ENCODE measurements at regions not wholly inside any gene's neighbourhood (a gene's known extent, or its start where the extent isn't known, plus 50 kb on each side); places are given as distances from the start of the nearest gene placed in this dataset.

DNA sequence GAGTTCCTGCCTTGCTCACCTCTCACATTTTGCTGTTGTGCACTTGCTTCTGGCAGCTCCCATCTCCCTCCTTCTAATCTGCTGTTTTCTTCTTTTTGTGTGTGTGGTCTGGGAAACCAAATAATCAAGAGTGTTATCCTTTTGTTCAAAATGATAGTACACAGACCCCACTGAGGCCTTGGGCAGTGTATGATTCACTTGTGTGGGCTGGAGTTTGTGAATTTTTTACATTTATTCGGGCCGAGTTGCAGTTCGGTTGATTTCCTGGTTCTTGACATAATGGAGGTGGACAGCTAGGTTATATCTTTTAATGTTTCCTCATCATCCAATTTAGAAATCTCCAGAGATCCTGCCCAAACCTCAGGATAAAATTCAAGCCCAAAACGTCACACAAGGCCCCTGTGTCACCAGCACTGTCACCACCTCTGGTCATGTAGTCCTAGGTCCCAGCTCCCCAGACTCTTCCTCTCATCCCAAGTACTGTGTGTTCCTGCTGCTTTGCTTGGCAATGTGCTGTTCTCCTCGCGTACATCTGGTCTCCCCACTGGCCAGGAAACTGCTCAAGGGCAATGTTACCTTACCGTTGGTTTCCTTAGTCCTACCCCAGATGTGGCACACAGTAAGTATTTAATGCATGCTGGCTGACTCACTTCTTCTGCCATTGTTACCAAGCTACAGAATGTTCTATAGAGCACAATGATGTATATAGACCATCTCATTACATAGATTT, 55.7 kb upstream of the PHACTR2 start:
- no peak for DNase-seq (ENCODE audit: low read depth)

- DNase-seq (ENCODE audit: low read depth), result no peak
Measured at GRCh38 chr6:143621159-143621873, 56.4 kb upstream of the PHACTR2 start.

DNA sequence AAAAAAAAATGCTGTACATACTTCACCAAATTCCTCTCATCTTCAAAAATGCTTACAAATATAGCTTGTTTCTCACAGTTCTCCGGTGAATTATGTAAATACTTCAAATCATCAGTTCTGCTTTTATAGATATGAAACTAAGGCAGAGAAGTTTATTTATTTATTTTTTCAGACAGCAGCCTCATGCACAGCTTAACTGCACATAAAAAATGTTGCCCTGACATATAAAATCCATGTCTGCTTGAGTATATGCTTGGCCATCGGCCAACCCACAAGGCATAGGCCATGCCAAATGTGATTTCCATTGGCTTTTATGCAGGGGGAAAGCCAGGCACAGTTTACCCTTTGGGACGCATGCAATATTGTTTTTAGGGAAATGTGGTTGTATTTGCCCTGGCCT, 57.3 kb upstream of the PHACTR2 start:
- peak; percentile 12 for DNase-seq (ENCODE audit: low read depth)

DNA sequence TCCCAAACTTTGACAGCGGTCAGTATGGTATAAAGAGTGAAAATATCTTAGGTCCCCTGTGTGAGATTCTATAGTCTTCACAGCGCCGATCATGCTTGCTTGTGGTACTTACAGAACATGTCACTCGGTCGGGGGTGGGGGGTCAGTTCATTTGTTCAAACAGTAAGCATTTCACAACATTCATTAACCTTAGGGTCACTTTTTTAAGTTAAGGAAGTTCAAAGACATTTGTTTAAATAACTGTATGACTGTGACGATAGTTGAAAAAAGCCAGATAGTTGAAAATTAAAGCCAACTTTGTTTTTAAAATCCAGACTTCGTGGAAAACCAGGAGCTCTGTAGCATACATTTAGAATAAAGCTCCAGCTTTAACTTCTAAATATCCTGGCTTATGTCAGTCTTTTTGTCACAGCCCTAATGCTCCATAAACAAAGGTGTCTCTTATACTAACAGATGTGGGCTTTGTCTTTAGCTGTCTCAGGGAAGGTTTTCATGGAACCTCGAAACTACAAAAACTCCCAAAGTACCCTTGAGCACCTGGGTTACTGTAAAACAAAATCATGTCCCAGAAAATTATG, 57.9 kb upstream of the PHACTR2 start:
- no peak for DNase-seq (ENCODE audit: low read depth)

GRCh38 chr6:143616741-143617140, 61.0 kb upstream of the PHACTR2 start:
- DNase-seq (ENCODE audit: low read depth), result no peak

DNA sequence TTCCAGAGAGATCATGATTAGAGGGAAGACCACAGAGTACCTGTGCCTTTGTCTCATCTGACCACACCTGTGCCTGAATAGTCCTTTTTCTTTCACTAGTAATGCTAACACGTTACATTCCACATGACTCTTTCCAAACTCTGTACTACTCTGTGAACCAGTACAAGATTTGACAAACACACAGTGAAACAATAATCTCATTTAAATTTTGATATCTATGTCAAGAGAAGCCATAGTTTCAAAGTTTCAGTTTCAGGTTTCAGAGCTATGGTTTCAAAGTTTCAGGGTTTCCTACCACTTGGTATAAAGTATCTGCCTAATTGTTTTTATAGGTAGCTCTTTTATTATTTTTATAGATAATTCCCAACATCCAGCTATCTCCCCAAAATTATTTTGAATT, 62.0 kb upstream of the PHACTR2 start:
- DNase-seq (ENCODE audit: low read depth), result no peak

GRCh38 chr6:143614235-143614634, 63.5 kb upstream of the PHACTR2 start:
- DNase-seq (ENCODE audit: low read depth), result no peak

- DNase-seq (ENCODE audit: low read depth), result no peak
Measured at GRCh38 chr6:143613749-143614148, 64.0 kb upstream of the PHACTR2 start.

DNA sequence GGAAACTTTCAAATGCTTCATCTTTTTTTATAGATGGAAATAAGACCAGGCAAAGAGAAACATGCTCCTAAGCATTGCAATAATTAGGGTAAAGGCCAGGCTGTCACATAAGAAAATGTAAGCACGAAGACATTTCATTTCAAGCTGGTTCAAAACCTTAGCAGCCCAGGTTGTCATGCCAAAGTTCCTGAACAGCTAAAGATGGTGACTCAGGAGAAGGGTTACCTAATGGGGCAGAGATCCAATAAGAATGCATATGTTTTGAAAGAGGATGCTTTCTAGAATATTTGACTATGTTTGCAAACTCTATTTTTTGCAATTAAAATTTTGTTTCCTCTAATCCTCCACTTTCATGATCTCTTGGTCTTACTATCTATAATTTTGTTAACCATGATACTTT, 65.6 kb upstream of the PHACTR2 start:
- no peak for DNase-seq (ENCODE audit: low read depth)

- no peak for DNase-seq (ENCODE audit: low read depth)
Measured at GRCh38 chr6:143611580-143611979, 66.2 kb upstream of the PHACTR2 start.

DNA sequence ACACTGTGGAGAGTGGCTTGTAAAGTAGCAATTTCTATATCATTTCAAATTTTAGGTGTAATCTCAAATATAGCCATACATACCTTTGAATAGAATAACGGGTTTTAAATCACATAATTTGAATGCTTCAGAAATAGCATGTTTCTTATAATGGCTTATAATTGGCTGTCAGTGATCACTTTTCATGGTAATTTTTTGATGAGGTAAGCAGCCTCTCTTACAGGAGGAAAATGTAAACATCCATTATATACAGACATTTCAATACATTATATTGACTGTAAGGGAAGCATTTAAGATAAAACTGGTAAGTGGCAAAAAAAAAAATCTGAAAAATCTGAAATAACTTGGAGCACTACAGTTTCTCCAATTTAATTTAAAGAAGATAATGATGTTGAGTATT, 67.8 kb upstream of the PHACTR2 start:
- DNase-seq (ENCODE audit: low read depth), result no peak

DNA sequence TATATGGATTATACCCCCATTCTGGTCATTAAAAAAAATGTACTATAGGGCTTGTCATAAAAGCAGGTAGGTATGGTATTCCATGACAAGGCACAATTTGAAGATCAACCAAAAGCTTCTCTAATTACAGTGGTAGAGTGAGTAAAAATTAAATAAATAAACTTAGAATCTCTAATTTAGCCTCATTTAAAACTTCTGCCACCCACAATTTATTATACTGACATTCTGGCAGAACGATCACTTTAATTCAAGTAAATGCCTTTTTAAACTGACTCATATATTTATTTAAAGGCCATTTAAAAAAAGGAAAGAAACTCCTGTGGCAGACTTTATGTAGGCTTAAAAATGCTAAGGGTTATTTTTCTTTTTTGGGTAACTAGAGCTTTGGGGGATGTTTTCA, 68.3 kb upstream of the PHACTR2 start:
- no peak for DNase-seq (ENCODE audit: low read depth)

- DNase-seq (ENCODE audit: low read depth), result no peak
Measured at GRCh38 chr6:143608906-143609305, 68.9 kb upstream of the PHACTR2 start.

GRCh38 chr6:143607974-143608373, 69.8 kb upstream of the PHACTR2 start:
- no peak for DNase-seq (ENCODE audit: low read depth)

DNA sequence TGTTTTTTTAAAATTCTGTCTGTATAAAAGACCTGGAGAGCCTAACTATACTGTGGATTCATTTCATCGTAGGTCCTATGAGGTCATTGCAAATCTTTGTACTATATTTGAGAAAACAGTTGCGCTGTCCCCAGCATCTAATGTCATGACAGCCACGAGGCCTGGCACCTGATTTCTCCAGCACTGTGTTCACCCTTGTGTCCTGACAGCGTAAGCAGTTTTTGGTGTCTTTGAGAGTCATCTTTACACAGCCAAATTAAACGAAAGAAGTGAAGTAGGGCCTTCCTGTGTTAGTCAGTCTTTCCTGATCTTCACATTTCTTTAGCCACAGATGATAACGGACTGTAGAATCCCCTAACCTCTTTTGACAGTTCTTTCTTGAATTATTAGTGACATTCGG, 70.6 kb upstream of the PHACTR2 start:
- DNase-seq (ENCODE audit: low read depth), result no peak

GRCh38 chr6:143605906-143606521, 71.8 kb upstream of the PHACTR2 start:
- no peak for DNase-seq (ENCODE audit: low read depth)

DNA sequence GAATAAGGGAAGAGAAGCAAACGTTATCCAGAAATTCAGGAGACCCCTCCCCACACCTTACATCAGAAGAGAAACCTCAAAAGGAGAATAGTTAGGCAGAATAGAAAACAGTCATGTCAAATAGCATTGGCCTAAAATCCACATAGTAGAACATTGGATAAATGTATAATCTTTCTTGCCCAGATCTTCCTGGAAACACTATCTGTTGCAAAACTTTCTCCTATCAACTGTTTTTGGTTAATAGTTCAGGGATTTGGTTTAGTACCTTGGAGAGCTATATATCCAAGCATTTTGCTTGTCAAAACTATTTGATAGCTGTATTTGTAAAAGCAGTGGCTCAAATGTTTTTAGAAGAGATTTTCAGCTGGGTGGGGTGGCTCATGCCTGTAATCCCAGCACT, 74.3 kb upstream of the PHACTR2 start:
- DNase-seq (ENCODE audit: low read depth), result no peak

GRCh38 chr6:143601504-143601903, 76.3 kb upstream of the PHACTR2 start:
- DNase-seq (ENCODE audit: low read depth), result no peak

GRCh38 chr6:143600821-143601220, 76.9 kb upstream of the PHACTR2 start:
- DNase-seq (ENCODE audit: low read depth), result no peak

GRCh38 chr6:143598466-143599080, 79.2 kb upstream of the PHACTR2 start:
- DNase-seq (ENCODE audit: low read depth), result no peak

GRCh38 chr6:143596866-143597265, 80.9 kb upstream of the PHACTR2 start:
- no peak for DNase-seq (ENCODE audit: low read depth)

- no peak for DNase-seq (ENCODE audit: low read depth)
Measured at GRCh38 chr6:143595251-143596036, 82.3 kb upstream of the PHACTR2 start.

Data from HS-27A (cell line).